SK-N-DZ (cell line): ENCODE measurements at regions not wholly inside any gene's neighbourhood (a gene's known extent, or its start where the extent isn't known, plus 50 kb on each side); places are given as distances from the start of the nearest gene placed in this dataset.

Experiments
- DNase-seq: peaks from one replicate; pipeline ENCODE4 v3.0.0-alpha.2; 2015; ENCODE audit warnings: low spot score

GRCh38 chr2:58971511-58972360 lies 730.6 kb upstream of the FANCL start:
- no peak for DNase-seq

GRCh38 chr2:58970365-58970764 lies 729.2 kb upstream of the FANCL start:
- DNase-seq: no peak

- no peak for DNase-seq
Observed at GRCh38 chr2:58968885-58969284, 727.8 kb upstream of the FANCL start.

- DNase-seq: no peak
Observed at GRCh38 chr2:58967736-58968135, 726.6 kb upstream of the FANCL start.

- DNase-seq: no peak
Observed at GRCh38 chr2:58965602-58966001, 724.5 kb upstream of the FANCL start.

GRCh38 chr2:58959996-58960395 lies 718.9 kb upstream of the FANCL start:
- no peak for DNase-seq

GRCh38 chr2:58957188-58957840 lies 716.2 kb upstream of the FANCL start:
- DNase-seq: no peak

GRCh38 chr2:58954880-58955385 lies 713.8 kb upstream of the FANCL start:
- DNase-seq: no peak

- DNase-seq: no peak
Observed at GRCh38 chr2:58951722-58952121, 710.6 kb upstream of the FANCL start.

GRCh38 chr2:58950795-58951462 lies 709.8 kb upstream of the FANCL start:
- DNase-seq: no peak

- DNase-seq: no peak
Observed at GRCh38 chr2:58939388-58939787, 698.3 kb upstream of the FANCL start.

GRCh38 chr2:58938988-58939387 lies 697.9 kb upstream of the FANCL start:
- no peak for DNase-seq

- DNase-seq: no peak
Observed at GRCh38 chr2:58932801-58933200, 691.7 kb upstream of the FANCL start.

- DNase-seq: no peak
Observed at GRCh38 chr2:58930537-58930936, 689.4 kb upstream of the FANCL start.

GRCh38 chr2:58928973-58929372 lies 687.8 kb upstream of the FANCL start:
- DNase-seq: no peak

GRCh38 chr2:58928391-58928790 lies 687.3 kb upstream of the FANCL start:
- no peak for DNase-seq

GRCh38 chr2:58926112-58926511 lies 685.0 kb upstream of the FANCL start:
- no peak for DNase-seq

GRCh38 chr2:58925676-58926081 lies 684.6 kb upstream of the FANCL start:
- no peak for DNase-seq

- no peak for DNase-seq
Observed at GRCh38 chr2:58923869-58924268, 682.7 kb upstream of the FANCL start.

GRCh38 chr2:58922245-58922644 lies 681.1 kb upstream of the FANCL start:
- DNase-seq: no peak

- no peak for DNase-seq
Observed at GRCh38 chr2:58921676-58922075, 680.6 kb upstream of the FANCL start.

GRCh38 chr2:58920001-58920400 lies 678.9 kb upstream of the FANCL start:
- no peak for DNase-seq
